HG02678 (cell line): ENCODE measurements at regions not wholly inside any gene's neighbourhood (a gene's known extent, or its start where the extent isn't known, plus 50 kb on each side); places are given as distances from the start of the nearest gene placed in this dataset.

Experiments
- ATAC-seq: cut with Tn5 transposase; IDR thresholded peaks from one replicate; pipeline ENCODE4 v1.9.1; 2021; ENCODE audit warnings: mild to moderate bottlenecking, moderate library complexity; ENCODE audit not compliant: unreplicated experiment

DNA sequence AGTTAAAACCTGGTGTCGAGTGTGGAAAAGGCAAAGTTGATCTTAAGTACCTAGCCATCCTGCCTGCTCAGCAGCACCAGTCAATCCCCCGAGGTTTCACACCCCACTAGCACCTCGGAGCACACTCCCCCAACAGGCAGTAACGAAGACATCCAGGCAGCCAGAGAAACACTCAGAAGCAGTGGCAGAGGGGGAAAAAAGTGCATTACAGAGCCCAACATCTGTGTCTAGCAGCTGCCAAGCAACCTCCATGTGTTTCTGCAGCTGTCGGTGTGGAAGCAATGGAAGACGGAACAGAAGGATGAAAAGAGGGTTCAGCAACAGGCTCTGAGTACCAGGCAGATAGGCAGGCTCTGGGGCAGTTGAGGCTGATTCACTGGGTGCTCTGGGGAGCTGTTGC is 73.4 kb upstream of the PROX1 start:
- ATAC-seq, result no peak

DNA sequence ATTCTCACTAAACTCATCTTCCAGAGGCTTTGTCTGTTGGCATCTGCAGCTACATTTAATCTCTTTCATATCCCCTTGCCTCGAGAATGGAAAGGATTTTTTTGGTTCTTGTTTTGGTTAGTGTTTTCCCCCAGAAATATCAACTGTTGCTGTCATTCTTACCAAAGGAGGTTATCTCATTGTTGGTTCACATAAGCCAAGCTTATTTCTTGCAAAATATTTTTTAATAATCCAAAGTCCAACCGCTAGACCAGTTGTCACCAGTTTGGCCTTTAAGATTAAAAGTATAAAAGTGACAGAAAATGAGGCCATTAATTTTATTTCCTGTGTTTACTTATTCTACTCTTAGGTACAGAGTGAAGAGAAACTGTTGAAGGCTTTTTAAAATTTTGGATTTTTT is 66.5 kb upstream of the PROX1 start:
- ATAC-seq, result no peak

DNA sequence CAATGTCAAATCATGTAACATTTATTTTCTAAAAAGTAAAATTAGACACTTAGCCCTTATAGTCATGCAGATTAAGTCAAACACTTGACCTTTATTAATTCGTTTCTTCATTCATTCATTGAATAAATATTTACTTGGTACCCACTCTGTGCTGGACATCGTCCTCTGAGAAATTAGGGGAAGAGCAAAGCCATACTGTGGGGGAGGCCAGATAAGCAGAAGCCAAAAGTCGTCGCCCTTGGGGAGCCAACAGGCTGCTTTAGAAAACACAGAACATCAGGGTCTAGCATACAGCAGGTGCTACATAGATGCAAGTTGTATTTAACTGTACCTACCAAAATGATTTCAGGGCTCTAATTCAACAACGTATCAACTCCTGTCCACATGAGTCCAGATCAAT is 66.1 kb upstream of the PROX1 start:
- no peak for ATAC-seq

DNA sequence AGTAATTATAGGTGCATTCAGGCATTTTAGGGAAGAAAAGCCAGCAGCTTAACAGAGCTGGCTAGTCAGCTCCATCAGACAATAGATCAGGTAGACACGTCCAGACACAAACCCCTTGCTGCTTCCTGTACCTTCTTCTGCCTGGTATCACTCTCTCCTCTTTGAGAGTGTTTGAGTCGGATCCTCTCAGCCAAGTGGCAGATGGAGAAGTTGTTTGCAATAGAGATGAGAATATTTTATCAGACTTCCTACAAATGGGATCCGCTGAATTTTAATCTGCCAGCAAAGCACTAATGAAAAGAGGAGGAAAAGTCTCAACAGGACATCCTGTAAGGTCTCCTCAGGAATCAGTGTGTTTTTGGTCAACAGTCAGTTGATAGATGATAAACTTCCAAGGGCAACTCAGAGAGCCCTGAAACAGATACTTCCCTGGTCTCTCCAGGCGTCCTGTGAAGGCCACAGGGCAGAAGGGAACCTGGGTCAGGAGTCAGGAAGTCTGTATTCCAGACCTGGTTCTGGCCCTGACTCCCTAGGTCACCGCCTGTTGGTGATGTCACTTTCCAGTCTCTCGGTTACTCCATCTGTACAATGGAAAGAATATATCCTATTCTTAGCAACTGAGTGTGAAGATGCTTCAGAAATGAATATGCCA is 62.1 kb upstream of the PROX1 start:
- ATAC-seq, result no peak

DNA sequence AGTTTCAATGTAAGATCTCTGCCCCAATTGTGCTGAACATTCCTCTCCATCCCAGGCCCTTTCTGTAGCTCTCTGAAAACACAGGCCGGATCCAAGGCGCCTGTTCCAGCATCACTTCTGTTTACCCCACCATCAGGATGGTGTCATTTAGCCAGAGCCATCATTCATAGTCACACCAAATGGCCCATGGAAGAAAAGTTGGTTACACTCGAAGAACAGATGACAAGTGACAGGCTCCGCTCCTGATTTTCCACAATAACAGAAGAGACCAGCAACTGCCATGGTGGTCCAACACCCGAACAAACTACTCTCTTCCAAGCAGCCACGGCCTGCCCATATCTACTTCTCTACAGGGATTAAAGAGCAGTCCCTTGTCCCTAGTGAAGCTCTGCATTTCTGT is 59.9 kb upstream of the PROX1 start:
- ATAC-seq, result no peak

DNA sequence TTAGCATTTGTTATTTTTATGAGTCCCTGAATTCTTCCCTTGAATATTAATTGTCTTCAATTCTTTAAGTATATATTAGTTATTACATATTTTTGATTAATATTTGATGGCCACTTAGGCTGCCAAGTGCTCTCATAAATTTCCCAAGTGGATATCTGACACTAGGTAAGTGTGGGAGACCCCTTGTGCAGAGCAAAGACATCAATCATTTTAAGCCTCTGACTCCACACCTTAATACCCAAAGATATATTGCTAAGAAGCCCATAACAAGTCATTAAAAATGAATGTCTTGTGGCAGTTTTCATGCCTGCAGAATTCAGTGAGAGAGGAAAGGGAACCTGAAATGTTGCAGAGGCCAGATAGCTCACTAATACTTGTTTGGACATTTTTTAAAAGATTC is 58.4 kb upstream of the PROX1 start:
- no peak for ATAC-seq

DNA sequence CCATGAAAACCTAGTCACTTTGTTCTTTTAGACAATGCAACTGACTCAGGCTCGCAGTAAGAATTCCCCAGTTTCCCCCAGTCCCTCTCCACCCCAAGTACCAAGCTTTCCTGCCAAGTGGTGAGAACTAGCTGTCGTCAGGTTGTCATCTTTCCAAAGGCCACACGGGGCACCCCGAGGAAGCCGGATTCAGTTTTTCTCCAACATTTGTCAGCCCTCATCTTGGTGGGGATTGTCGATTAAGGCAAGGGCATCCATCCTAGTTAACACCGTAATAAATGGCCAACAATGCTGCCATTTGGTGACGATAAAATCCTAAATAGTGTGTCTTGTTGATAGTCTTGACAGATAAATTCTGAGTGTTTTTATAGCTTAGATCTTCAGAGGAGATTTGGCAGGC is 55.9 kb upstream of the PROX1 start:
- no peak for ATAC-seq

DNA sequence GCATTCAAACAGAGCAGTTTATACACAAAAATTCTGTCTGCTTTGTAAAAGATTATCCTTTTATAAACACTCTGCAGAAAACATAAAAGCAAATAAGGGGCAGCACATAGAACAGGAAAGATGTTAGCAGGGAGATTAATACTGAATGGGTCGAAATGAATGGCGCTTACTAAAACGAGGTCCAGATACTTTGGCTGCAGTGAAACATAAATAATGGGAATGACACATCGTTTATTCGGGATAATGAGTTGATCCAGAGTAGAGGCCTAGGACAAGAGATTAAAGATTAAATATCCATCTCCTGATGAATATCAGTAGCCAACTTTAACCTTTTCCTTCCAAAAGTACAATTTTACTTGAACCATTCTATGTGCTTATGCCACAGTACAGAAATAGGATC is 54.4 kb upstream of the PROX1 start:
- ATAC-seq, result no peak

DNA sequence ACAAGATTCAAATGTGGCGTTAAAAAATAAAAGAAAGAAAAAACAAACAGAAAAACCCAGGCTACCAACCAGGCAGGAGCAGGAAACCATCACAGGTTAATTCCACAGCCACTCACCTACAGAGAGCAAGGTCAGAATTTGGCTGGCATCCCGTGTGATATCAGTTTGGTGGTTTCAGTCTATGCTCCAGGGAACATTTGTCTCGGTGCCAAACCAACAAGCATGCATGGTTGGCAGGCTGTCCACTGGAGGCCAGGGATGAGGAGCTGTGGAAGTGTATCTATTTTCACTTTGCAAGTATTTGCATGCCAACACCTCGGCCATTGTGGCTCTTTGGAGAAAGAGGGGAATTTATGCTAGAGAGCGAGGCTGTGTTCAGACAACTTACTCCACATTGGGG is 53.1 kb upstream of the PROX1 start:
- no peak for ATAC-seq

DNA sequence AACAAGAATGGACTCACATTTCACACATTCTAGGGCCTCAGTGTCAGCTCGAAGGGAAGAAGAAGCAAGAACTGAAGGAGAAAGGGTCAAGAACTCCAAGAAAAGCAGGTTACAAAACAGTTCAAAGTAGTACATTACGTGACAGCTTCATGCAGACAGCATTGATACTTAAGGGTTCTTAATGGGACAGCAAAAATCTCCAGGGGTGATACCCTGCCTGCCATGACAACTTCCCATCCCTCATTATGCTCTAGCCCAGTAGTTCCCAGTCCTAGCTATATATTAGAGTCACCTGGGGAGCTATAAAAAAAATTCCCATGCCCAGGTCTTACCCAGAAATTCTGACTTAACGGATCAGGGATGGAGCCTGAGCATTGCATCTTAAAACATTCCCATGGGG is 51.2 kb upstream of the PROX1 start:
- ATAC-seq, result no peak
